Psoas muscle (tissue), 7 donors: ENCODE measurements at regions not wholly inside any gene's neighbourhood (a gene's known extent, or its start where the extent isn't known, plus 50 kb on each side); places are given as distances from the start of the nearest gene placed in this dataset.

ENCODE experiments used
- ATAC-seq, 4 donors: fragments of 200-7000 bp; cut with Tn5 transposase; one replicate each; pipeline ENCODE4 v1.9.1; 2020; ENCODE audit warnings: moderate library complexity in 3 of 4, mild to moderate bottlenecking in 2 of 4
- DNase-seq, 2 donors: peaks; one replicate each; pipeline ENCODE4 v3.0.0-alpha.2; 2020
- H3K27ac ChIP-seq: fragments of 200-600 bp; one replicate; pipeline ENCODE4 v1.8.0; 2022
- H3K27me3 ChIP-seq, 3 donors: fragments of 200-600 bp in 1 of 3; one replicate each; pipeline versions ENCODE4 v1.6.1 to v1.8.0; 2013 to 2022; ENCODE audit warnings: low read length in 2 of 3, mild to moderate bottlenecking in 2 of 3, moderate library complexity in 1 of 3; ENCODE audit not compliant: insufficient read depth in 3 of 3
- H3K36me3 ChIP-seq, 2 donors: fragments of 200-600 bp in 1 of 2; one replicate each; pipeline versions ENCODE4 v1.6.1 to v1.8.0; 2013 to 2022; ENCODE audit warnings: low read depth in 1 of 2, mild to moderate bottlenecking in 1 of 2, moderate library complexity in 1 of 2; ENCODE audit not compliant: insufficient read depth in 1 of 2
- H3K4me1 ChIP-seq: fragments of 200-600 bp; one replicate; pipeline ENCODE4 v1.8.0; 2022
- H3K4me3 ChIP-seq: fragments of 200-600 bp; one replicate; pipeline ENCODE4 v1.8.0; 2022; ENCODE audit warnings: mild to moderate bottlenecking
- H3K9me3 ChIP-seq: fragments of 200-600 bp; one replicate; pipeline ENCODE4 v1.8.0; 2022
- WGBS, 3 donors: extraction: QIAGEN DNeasy Blood & Tissue Kit; methylation state at CpG; one replicate each; pipeline versions ENCODE4 v1.1.6 to v1.1.7; 2013; 5-methylcytosine and 5-hydroxymethylcytosine counted together
- intact Hi-C, 2 donors: fragments of 100-400 bp; cut with DNase I; formaldehyde crosslinking; loops; one replicate each; pipeline versions ENCODE4 v1.11.0 to v1.14.2; 2022
- TF ChIP-seq, protein P1 (sequence below): fragments of 200-600 bp; IDR thresholded peaks from one replicate; pipeline ENCODE4 v1.8.0; 2022; ENCODE audit warnings: antibody characterized with exemption
- donor health status: healthy with polysubstance abuse.
- donor health status: DM: no; HTN: no; CAD: no; lungs with moderate emphysema.
- donor health status: Bipolar disorder and iron deficiency.
- donor health status: healthy.
- donor health status: DM: yes; HTN: yes; CAD: no.
- donor health status: DM: no; HTN: no; CAD: no.
- donor health status: DM: yes; HTN: yes; CAD: no.

DNA sequence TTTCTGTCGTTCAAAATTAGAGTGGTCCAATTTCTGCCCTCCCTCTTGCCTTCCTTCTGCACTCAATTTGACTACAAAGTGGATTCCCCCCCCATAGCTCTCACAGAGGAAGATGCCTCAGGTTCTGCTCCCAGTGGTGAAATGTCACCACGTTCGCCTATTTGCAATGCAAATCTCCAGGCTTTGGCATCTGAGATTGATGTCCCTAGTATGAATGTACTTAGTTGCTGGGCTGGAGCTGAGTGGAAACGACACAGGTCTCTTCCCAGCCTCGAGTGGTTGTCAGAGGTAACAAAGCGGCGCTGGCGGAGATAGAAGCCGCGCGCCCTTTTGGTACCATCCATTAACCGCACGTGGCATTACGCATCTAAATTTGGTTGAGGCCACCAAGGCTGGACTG, 860.1 kb downstream of the MCTP2 start:
- ATAC-seq (no peak), DNase-seq (no peak)
- 90 to 95% (median 95%) methylated on average over 14 of the region's 14 CpGs for WGBS, 3 donors
- Histone ChIP-seq H3K27ac (no peak overlapping the region), H3K9me3 (no peaks in the 10 kb centered on the region), H3K36me3 (no peaks in the 10 kb centered on the region), H3K27me3 (no peaks in the 10 kb centered on the region), H3K4me3 (no peak overlapping the region), H3K4me1 (no peaks in the 10 kb centered on the region)
- intact Hi-C loops, result no loop called here
- TF ChIP-seq, protein P1, sequence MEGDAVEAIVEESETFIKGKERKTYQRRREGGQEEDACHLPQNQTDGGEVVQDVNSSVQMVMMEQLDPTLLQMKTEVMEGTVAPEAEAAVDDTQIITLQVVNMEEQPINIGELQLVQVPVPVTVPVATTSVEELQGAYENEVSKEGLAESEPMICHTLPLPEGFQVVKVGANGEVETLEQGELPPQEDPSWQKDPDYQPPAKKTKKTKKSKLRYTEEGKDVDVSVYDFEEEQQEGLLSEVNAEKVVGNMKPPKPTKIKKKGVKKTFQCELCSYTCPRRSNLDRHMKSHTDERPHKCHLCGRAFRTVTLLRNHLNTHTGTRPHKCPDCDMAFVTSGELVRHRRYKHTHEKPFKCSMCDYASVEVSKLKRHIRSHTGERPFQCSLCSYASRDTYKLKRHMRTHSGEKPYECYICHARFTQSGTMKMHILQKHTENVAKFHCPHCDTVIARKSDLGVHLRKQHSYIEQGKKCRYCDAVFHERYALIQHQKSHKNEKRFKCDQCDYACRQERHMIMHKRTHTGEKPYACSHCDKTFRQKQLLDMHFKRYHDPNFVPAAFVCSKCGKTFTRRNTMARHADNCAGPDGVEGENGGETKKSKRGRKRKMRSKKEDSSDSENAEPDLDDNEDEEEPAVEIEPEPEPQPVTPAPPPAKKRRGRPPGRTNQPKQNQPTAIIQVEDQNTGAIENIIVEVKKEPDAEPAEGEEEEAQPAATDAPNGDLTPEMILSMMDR, result no peak

DNA sequence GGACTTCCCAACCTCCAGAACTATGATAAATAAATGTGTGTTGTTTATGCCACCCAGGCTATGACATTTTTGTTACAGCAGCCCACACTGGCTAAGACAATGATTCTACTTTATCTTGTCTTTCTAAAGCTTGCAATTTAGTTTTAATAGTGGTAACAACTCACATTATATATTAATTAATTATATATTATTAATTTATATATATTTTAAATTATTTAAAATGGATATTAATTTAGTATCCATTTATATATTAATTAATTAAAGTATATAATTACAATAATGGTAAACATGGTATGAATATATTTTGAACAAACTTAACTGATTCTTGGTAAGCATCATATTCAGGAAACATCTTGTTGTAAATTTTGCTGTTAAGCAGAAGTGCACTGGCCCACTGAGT, 863.9 kb downstream of the MCTP2 start:
- no peak for ATAC-seq

DNA sequence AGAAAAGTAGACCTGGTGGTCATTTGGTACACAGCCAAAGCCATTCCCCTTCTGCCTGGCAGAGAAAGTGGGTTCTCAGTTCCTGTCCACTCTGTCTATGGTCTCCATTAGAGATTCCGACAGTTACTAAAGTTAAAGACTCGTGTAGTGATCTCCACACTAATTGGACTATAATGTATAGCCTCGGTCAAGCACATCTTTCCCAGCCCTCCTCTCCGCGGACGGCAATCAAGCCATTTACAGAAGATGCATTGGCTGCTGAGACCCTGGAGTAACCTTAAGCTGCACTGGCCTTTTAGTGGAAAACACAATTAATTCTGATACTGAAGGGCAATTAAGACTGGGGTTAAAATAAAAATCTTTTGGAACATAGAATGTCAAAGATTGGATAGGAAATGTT, 865.3 kb downstream of the MCTP2 start:
- no peaks in the 10 kb centered on the region for H3K9me3 ChIP-seq
- ATAC-seq (no peak), DNase-seq (no peak)
- TF ChIP-seq, protein P1, result no peak
- no peaks in the 10 kb centered on the region for H3K36me3 ChIP-seq
- H3K4me3 ChIP-seq, result no peak overlapping the region
- WGBS, 3 donors, result 80 to 85% (median 82%) methylated on average over 6 of the region's 6 CpGs
- intact Hi-C loops, result no loop called here
- peaks cover 0 to 4% (median 0%) of the 10 kb centered on the region in 3 donors for H3K27me3 ChIP-seq
- H3K4me1 ChIP-seq, result no peaks in the 10 kb centered on the region
- no peak overlapping the region for H3K27ac ChIP-seq

More for the DNA sequence above, 863.9 kb downstream of the MCTP2 start:
- no peak overlapping the region for H3K27ac ChIP-seq
- no peak overlapping the region for H3K4me3 ChIP-seq
- H3K27me3 ChIP-seq, result peaks cover 0 to 4% (median 0%) of the 10 kb centered on the region in 3 donors
- TF ChIP-seq, protein P1, result no peak
- H3K4me1 ChIP-seq, result no peaks in the 10 kb centered on the region
- H3K9me3 ChIP-seq, result no peaks in the 10 kb centered on the region
- intact Hi-C loops, result no loop called here
- H3K36me3 ChIP-seq, result no peaks in the 10 kb centered on the region
- no peak for DNase-seq

DNA sequence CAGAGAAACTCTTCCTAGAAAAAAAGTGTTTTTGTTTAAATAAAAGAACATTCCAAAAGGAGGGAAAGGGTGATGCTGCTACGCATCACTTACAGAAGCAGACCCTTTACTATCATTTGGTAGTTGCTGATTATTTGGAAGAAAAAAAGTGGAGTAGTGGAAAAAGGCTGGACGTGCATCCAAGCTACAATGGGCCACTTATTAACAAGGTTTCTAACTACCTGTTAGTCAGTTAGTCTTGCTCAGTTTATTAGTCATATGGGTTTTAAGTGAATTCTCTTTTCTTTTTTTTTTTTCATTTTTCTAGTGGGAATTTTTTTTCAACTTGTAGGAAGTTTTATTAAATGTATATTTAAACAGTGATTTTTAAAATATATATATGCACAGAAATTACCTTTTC, 866.0 kb downstream of the MCTP2 start:
- 74 to 81% (median 81%) methylated on average over 2 of the region's 2 CpGs for WGBS, 3 donors
- ATAC-seq, result no peak

DNA sequence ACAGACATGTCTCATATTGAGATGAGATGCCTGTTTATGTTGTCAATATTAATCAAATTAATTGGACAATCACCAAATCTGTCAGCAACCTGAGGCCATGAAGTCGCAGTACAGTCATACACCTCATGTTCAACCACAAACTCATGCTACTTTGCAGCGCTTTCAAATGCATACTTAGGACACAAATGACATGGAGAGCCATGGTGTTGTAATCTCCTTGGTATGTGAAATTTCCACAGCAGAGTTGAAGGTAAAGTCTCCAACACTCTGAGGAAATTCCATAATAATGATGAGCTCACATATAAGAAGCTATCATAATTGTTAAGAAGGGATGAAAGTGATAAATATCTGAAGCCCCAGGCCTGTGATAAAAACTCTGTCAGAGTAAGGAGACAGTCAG, 873.9 kb downstream of the MCTP2 start:
- H3K36me3 ChIP-seq, result no peaks in the 10 kb centered on the region
- no peak overlapping the region for H3K4me3 ChIP-seq
- H3K27me3 ChIP-seq, result no peaks in the 10 kb centered on the region
- H3K4me1 ChIP-seq, result no peaks in the 10 kb centered on the region
- DNase-seq (no peak), ATAC-seq (no peak)
- H3K9me3 ChIP-seq, result no peaks in the 10 kb centered on the region
- WGBS, 3 donors, result 81 to 88% (median 87%) methylated on average over 2 of the region's 2 CpGs
- TF ChIP-seq, protein P1, result no peak
- H3K27ac ChIP-seq, result no peak overlapping the region
- intact Hi-C loops, result no loop called here

More for the DNA sequence above, 866.0 kb downstream of the MCTP2 start:
- DNase-seq, result no peak
- no peaks in the 10 kb centered on the region for H3K9me3 ChIP-seq
- H3K27me3 ChIP-seq, result peaks cover 0 to 4% (median 0%) of the 10 kb centered on the region in 3 donors
- no peak overlapping the region for H3K27ac ChIP-seq
- TF ChIP-seq, protein P1, result no peak
- H3K4me3 ChIP-seq, result no peak overlapping the region
- no peaks in the 10 kb centered on the region for H3K36me3 ChIP-seq
- H3K4me1 ChIP-seq, result no peaks in the 10 kb centered on the region
- intact Hi-C loops, result no loop called here
